Tibial artery (tissue), 4 donors: ENCODE measurements at regions not wholly inside any gene's neighbourhood (a gene's known extent, or its start where the extent isn't known, plus 50 kb on each side); places are given as distances from the start of the nearest gene placed in this dataset.

Experiments
- DNase-seq, 2 donors: peaks; one replicate each; pipeline ENCODE4 v3.0.0-alpha.2; 2019
- H3K27ac ChIP-seq, 2 donors: fragments of 200-600 bp; sonication (generic) in 1 of 2; 1 replicate in 1 of 2; 2 replicates in 1 of 2; pipeline ENCODE4 v1.5.1; 2018 to 2019; ENCODE audit warnings: mild to moderate bottlenecking in 1 of 2
- H3K27me3 ChIP-seq, 2 donors: fragments of 200-600 bp; sonication (generic) in 1 of 2; one replicate each; pipeline versions ENCODE4 v1.5.1 to v1.6.0; 2016 to 2019
- H3K36me3 ChIP-seq, 3 donors: fragments of 200-600 bp; sonication (generic) in 2 of 3; one replicate each; pipeline ENCODE4 v1.5.1; 2016 to 2019; ENCODE audit warnings: mild to moderate bottlenecking in 2 of 3
- H3K4me1 ChIP-seq, 4 donors: fragments of 200-600 bp; sonication (generic) in 2 of 4; 1 replicate in 3 of 4; 2 replicates in 1 of 4; pipeline ENCODE4 v1.5.1; 2016 to 2019
- H3K4me3 ChIP-seq, 2 donors: fragments of 200-600 bp; sonication (generic) in 1 of 2; 1 replicate in 1 of 2; 2 replicates in 1 of 2; pipeline ENCODE4 v1.5.1; 2018 to 2019; ENCODE audit warnings: mild to moderate bottlenecking in 2 of 2
- H3K9me3 ChIP-seq, 3 donors: fragments of 200-600 bp; sonication (generic) in 1 of 3; one replicate each; pipeline ENCODE4 v1.5.1; 2016 to 2019
- CTCF ChIP-seq, 2 experiments: fragments of 200-600 bp in 1 of 2; fragments of 450-650 bp in 1 of 2; IDR thresholded peaks; one replicate each; pipeline ENCODE4 v1.5.1; 2017 to 2019; ENCODE audit warnings: antibody characterized with exemption in 2 of 2, mild to moderate bottlenecking in 1 of 2, moderate library complexity in 1 of 2
- intact Hi-C: fragments of 100-400 bp; cut with DNase I; formaldehyde crosslinking; loops from one replicate; pipeline ENCODE4 v1.15.0; 2023; ENCODE audit warnings: low total_unique reads

- intact Hi-C loops, result no loop called here
- DNase-seq, result no peak
- H3K9me3 ChIP-seq, result no peaks in the 10 kb centered on the region
- no peak overlapping the region for H3K4me3 ChIP-seq
- no peaks in the 10 kb centered on the region for H3K27me3 ChIP-seq
- no peak for TF ChIP-seq CTCF (IDR thresholded peaks at IDR 0.05)
- H3K27ac ChIP-seq, result no peak overlapping the region
- no peaks in the 10 kb centered on the region for H3K4me1 ChIP-seq
- no peaks in the 10 kb centered on the region for H3K36me3 ChIP-seq
Observed at GRCh38 chr13:72151241-72151640, 284.2 kb upstream of the DACH1 start.

GRCh38 chr13:72150502-72150901 is 283.5 kb upstream of the DACH1 start:
- H3K9me3 ChIP-seq, result no peaks in the 10 kb centered on the region
- H3K27me3 ChIP-seq, result no peaks in the 10 kb centered on the region
- DNase-seq, result no peak
- no peaks in the 10 kb centered on the region for H3K36me3 ChIP-seq
- H3K27ac ChIP-seq, result no peak overlapping the region
- H3K4me3 ChIP-seq, result no peak overlapping the region
- TF ChIP-seq CTCF (IDR thresholded peaks at IDR 0.05), result no peak
- no peaks in the 10 kb centered on the region for H3K4me1 ChIP-seq
- intact Hi-C loops, result no loop called here

GRCh38 chr13:72149701-72150100 is 282.7 kb upstream of the DACH1 start:
- no peak for TF ChIP-seq CTCF (IDR thresholded peaks at IDR 0.05)
- Histone ChIP-seq H3K36me3 (no peaks in the 10 kb centered on the region), H3K4me3 (no peak overlapping the region), H3K27ac (no peak overlapping the region), H3K27me3 (no peaks in the 10 kb centered on the region), H3K9me3 (no peaks in the 10 kb centered on the region), H3K4me1 (no peaks in the 10 kb centered on the region)
- intact Hi-C loops, result no loop called here
- DNase-seq, result no peak

GRCh38 chr13:72146816-72147215 is 279.8 kb upstream of the DACH1 start:
- intact Hi-C loops, result no loop called here
- Histone ChIP-seq H3K4me3 (no peak overlapping the region), H3K27me3 (no peaks in the 10 kb centered on the region), H3K27ac (no peak overlapping the region), H3K9me3 (no peaks in the 10 kb centered on the region), H3K36me3 (no peaks in the 10 kb centered on the region), H3K4me1 (no peaks in the 10 kb centered on the region)
- no peak for TF ChIP-seq CTCF (IDR thresholded peaks at IDR 0.05)
- no peak for DNase-seq

GRCh38 chr13:72145383-72145782 is 278.4 kb upstream of the DACH1 start:
- Histone ChIP-seq H3K27ac (no peak overlapping the region), H3K9me3 (no peaks in the 10 kb centered on the region), H3K27me3 (no peaks in the 10 kb centered on the region), H3K4me3 (no peak overlapping the region), H3K36me3 (no peaks in the 10 kb centered on the region), H3K4me1 (no peaks in the 10 kb centered on the region)
- no peak for TF ChIP-seq CTCF (IDR thresholded peaks at IDR 0.05)
- intact Hi-C loops, result no loop called here
- no peak for DNase-seq

GRCh38 chr13:72144636-72145035 is 277.6 kb upstream of the DACH1 start:
- TF ChIP-seq CTCF (IDR thresholded peaks at IDR 0.05), result no peak

More at GRCh38 chr13:72144636-72145035, 277.6 kb upstream of the DACH1 start:
- no peaks in the 10 kb centered on the region for H3K9me3 ChIP-seq
- intact Hi-C loops, result no loop called here
- no peak overlapping the region for H3K4me3 ChIP-seq
- DNase-seq, result no peak
- no peak overlapping the region for H3K27ac ChIP-seq
- no peaks in the 10 kb centered on the region for H3K4me1 ChIP-seq
- H3K36me3 ChIP-seq, result no peaks in the 10 kb centered on the region
- no peaks in the 10 kb centered on the region for H3K27me3 ChIP-seq
